NCI-H226 (cell line): ENCODE measurements at regions not wholly inside any gene's neighbourhood (a gene's known extent, or its start where the extent isn't known, plus 50 kb on each side); places are given as distances from the start of the nearest gene placed in this dataset.
"Not testable (repeated sequence)": the region's sequence is repeated elsewhere in the genome, so short reads cannot be mapped to it uniquely, and the experiment has no call there.

ENCODE experiments used
- DNase-seq: peaks from one replicate; pipeline ENCODE4 v3.0.0-alpha.2; 2015

DNA sequence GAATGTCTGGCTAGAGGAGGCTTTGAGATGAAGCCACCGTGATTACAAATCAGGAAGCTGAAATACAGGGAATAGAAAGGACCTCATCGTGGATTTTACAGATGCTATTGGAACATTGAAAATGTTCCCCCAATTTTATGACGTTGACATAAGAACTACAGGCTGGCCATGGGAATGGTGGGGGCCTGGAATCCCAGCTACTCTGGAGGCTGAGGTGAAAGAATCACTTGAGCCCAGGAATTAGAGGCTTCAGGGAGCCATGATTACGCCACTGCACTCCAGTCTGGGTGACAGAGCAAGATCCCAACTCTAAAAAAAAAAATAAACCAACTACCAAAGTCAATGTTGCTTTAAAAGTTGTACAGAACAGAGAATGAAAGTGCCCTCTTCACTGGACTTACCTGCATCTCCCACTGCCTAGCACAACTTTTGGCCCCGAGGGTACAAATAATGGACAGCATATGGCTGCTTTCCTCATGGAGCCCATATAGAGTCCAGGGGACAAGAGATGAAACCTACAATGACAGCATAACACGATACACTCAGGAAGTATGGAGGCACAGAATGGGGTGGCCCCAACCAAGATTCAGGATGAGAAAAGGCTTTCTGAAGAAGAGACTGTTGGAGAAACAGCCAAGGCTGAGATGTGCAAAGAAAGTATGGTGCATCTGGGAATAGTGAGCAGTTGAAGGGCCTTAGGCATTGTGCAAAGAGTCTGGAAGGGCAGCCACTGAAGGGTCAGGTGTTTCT, 254.8 kb downstream of the MYCN start:
- no peak for DNase-seq

DNA sequence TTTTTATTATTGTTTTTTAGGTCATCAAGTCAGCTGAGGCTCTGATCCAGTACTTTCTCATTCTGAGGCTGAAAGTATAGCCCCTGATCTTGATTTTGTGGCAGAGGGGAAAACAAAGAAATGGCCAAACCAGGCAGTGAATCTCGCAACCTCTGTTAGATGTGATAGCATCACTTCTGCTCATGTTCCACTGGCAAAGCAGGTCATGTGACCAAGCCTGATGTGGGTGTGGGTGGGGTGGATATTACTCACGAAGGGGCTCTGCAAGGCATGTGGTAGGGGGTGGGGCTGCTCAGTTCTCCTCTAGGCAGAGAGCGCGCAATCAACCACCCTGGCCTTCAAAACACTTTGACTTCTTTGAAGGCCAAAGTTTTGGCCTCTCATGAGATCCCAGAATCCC, 254.2 kb downstream of the MYCN start:
- no peak for DNase-seq

DNA sequence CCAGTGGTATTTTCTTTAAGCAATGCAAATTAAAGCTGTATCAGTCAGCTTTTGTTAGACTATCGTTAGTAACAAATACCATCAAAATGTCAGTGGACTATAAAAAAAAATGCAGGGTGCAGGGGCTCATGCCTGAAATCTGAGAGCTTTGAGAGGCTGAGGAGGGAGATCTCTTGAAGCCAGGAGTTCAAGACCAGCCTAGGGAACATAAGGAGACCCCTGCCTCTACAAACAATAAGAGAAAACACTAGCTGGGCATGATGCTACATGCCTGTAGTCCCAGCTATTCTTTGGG, 253.7 kb downstream of the MYCN start:
- no peak for DNase-seq

DNA sequence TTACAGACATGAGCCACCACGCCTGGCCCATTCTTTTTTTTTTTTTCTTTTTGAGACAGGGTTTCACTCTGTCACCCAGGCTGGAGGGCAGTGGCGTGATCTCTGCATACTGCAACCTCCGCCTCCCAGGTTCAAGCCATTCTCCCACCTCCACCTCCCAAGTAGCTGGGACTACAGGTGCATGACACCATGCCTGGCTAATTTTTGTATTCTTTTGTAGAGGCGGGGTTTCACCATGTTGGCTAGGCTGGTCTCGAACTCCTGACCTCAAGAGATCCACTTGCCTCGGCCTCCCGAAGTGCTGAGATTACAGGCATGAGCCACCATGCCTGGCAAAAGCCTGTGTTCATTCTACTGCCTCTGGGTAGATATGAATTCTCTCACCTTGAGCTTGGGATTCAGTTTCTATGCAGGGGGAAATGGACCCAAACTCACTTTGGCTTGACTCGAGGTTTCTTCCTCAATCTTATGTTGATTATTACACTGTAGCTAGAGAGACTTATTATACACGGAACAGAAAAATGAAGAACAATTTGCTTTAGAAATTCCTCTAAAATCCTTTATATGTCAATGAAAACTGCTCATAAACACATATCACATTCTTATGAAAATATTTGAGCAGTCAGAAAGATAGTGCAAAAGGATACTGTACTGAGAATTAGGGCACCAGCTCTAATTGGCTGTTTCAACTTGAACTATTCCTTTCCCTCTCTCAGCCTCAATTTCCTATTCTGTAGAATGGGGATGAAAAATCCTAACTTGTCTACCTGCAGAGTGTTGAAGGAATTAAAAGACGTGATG, 252.3 kb downstream of the MYCN start:
- no peak for DNase-seq

DNA sequence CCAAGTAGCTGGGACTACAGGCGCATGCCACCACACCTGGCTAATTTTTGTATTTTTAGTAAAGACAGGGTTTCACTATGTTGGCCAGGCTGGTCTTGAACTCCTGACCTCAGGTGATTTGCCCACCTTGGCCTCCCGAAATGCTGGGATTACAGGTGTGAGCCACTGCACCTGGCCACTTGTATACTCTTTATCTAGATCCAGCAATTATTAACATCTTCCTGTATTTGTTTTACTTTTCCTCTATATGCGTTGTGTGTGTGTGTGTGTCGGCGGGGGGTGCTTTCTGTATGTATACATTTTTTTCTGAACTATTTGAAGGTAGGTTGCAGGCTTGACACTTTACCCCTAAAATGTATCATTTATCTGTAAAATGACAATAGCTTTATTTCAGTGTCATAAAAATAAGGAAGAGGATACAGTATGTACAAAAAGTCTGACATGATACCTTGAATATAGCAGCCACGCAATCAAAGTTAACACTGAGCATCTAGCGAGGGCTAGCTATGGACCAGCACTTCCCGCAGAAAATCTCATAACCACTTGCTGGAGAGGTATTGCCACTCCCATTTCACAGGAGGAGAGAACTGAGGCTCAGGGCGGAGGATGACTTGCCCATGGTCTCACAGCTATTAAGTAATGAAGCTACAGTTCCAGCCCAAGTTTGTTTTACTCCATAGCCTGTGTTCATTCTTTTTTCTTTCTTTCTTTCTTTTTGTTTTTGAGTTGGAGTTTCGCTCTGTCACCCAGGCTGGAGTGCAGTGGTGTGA, 251.3 kb downstream of the MYCN start:
- DNase-seq: no peak

DNA sequence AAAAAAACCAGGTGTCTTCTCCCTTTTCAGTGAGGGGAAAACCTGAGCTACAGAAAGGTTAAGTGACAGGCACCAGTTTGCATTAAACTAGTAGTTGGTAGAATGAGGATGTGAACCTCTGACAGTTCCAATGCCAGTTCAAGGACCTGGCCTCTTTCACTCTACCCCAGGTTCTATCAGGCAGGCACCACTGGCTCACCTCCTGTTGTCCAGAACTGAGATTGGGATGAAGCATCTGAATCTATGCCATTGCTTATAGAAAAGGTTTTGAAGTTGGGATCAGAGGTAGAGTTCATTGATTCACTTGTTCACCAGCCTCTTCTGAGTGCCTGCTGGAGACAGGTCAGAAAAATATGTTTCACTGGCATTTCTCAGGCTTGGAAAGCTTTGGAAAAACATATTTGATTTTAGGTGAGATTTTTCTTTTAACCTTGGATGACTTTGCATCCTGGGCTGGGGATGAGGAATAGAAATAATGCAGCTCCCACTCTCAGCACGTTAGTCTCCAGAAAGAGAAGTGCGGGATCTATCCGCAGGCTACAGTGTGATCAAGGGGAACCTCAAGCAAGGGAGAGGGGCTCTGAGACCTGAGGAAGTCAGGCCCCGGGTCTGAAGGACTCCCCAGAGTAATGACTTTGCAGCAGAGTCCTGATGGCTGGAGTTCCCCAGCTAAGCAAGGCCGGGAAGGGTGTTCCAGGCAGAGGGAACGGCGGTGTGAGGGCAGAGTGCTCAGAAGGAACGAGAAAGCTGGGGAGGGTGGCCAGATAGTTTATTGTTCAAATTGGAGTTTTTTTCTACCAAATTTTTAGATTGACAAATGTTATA, 250.3 kb downstream of the MYCN start:
- no peak for DNase-seq

DNA sequence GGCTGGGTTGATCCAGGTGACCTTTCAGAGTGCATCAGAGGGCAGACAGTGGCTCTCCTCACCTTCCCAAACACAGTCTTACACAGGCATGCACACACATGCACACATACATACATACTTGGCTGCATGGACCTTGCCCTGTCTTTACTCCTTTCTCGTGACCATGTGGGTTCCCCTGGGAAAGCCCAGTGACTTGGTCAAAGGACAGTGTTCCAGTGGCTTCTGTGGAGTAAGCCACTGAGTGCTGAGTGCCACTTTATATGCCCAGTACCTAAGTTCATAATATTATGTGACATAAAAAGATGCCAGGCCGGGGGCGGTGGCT, 249.4 kb downstream of the MYCN start:
- no peak for DNase-seq

DNA sequence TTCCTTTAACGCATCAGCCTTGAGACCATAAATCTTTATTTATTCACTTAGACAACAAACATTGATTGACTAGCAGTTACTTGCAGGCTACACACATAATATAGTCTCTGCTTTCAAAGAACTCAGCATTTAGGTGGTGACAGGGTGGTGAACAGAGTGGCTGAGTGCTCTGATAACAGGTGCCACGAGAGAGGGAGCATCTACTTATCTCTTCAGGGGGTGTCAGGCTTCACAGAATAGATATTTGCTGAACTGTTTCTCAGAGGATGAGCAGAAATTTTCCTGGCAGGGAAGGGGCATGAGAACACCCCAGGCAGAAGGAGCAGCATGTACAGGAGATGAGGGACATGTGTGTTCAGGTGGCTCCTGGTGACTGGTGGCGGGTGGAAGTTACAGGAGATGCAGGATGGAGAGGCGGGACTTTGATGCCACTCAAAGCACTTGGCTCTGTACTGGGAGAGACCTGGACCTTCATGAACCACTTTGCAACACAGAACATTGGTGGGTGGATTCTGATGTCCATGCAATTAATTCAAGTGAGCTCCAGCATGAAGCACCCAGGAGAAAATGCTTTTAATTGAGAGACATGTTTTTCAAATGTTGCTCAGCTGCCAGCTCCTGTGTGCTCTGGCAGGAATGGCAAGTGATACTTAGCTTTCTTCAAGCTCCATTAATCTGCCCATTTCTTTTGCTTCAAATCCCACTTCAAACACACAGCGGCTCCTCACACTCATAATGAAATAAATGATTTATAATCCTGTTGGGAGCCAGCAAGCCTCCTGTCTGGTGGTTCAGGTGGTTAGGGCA, 248.9 kb downstream of the MYCN start:
- DNase-seq: no peak

DNA sequence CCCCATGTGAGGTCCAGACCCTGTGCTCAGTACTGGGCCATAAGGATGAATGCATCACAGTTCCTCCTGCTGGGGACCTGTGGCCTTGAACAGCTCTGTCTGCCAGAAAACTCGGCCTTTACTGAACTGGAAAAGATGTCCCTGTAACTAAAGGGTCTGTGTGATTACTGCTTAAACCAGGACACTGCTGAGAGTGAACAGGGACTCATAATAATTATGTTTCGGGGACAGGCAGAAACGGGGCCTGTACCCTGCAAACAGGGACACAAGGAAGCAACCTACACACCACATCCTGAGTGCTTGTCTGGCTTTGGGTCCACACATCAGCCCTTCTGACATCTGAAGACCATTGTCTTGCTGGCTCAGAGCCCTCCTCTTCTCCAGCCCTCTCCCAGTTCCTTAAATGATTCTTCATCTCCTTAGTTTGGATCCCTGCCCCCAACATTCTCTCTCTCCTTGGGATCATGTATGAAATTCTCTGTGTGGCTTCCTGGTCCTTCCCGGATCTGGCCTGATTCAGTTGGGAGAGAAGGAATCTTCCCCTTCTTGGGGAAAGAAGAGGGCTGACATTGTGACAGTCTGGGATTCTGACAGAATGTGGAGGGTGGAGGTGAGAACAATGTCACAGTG, 248.0 kb downstream of the MYCN start:
- no peak for DNase-seq

DNA sequence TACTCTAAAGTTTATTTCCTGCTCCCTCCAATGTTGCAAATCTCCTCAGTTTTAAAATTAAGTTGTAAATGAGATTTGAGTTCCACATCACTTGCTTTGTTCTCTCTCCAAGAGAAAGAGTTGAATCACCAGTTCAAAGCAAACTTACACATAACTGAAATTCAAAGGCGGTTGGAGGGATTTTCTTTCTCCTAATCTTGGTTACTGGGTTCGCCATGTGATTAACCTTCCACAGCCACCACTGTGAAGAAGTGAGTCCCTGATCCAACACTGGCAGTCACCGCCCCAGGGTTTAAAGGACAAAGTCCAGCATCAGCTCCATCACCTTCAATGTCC, 247.1 kb downstream of the MYCN start:
- no peak for DNase-seq

DNA sequence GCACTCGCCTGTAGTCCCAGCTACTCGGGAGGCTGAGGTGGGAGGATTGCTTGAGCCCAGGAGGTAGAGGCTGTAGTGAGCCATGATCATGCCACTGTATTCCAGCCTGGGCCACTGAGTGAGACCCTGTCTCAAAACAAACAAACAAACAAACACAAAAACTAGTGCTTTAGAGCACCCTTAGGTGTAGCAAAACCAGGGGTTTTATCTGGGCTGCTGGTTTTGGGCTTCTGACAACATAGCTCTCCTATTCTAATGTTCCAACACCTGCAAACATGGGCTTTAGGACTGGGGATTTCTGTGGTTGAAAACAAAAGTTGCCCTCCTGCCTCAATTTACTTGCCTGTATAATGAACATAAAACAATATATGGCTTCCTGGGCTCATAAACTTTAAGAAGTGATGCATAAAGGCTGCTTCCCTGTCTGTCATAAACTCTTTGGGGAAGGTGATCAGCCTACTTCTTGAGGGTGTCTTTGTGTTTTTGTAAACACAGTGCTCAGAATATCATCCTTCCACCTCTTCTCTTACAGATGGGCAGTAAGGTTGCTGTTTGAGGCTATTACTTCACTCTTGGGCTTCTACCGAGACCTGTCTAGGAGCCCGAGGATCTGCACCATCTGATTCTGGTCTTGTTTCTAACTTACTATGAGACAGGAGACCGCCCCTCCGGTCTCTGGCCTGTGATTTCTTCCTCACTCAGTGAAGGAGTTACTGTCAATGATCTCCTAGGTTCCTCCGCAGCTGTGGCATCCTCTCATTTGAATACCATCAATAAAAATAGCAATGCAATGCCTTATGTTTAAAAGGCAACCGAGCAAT, 246.5 kb downstream of the MYCN start:
- no peak for DNase-seq

DNA sequence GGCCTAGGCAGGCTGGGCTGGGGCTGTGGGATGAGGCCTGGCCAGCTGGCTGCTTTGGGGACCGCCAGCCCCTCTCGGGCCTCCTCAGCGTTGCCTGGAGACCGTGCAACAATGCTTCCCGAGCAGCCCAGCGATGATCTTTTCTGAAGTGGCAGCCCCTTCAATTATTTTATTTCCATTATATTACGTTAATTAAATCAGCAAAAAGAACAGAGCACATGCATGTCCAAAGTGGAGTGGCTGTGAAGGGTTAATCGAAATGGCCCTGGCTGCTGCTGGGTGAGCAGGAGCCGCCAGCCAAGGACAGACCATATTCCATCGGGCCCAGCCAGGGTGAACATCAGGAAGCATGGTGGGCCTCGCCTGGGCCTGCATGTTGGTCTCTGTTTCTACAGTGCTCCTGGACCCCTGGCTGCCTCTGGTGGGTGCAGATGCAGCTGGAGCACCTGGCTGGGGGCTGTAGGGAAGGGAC, 245.5 kb downstream of the MYCN start:
- no peak for DNase-seq

DNA sequence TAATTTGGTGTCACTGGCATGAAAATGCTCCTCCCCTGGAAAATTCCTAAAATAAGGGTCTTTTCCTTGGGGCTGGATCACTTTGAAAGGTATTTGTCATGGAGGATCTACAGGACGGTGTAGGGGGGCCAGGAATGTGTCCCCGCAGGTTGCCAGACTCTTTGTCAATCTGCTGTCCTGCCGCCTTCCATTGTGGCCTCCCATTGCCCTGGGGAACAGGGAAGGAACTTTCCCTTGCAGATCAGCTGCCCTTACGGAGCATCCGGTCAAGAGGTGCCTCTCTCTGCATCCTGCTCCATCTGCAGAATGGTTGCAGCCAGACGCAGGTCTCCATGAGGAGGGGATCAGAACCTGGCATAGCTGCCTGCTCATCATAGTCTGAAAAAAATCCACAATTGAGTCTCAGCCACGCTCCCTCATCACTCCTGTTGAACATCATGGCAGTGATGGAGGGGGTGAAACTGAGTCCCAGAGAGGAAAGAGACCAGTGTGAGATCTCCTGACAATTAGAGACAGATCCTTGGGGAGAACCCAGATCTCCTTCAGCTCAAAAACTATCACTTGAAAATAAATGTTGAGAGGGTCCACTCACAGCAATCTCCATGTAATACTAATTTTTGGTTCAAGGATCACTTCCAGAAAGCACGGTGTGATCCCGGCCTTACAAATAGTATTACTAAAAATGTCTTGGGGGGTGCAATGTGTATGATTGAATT, 244.8 kb downstream of the MYCN start:
- DNase-seq: no peak

DNA sequence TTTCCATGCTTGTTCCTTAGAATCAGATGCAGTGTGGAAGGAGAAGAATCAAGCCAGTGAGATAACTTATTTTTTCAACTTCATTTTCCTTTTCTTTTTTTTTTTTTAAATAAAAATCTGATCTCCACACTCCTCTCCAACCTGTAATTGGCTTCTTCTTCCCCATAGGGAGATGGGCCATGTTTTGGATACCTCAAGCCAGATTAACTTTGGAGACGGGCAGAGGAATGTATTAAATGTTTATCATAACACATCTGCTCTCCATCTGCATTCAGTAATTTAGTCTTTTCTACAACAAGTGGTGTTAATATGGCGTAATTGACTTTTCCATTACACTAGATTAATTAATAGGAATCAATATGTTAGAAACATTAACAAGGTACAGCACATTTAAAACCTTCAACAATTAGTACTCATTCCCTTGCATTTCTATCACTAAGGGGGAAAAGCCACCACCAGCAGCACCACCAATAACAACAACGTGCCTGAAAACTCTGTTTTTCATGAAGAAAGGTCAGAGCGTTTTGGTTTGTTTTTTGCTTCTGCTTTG, 244.1 kb downstream of the MYCN start:
- DNase-seq: no peak

DNA sequence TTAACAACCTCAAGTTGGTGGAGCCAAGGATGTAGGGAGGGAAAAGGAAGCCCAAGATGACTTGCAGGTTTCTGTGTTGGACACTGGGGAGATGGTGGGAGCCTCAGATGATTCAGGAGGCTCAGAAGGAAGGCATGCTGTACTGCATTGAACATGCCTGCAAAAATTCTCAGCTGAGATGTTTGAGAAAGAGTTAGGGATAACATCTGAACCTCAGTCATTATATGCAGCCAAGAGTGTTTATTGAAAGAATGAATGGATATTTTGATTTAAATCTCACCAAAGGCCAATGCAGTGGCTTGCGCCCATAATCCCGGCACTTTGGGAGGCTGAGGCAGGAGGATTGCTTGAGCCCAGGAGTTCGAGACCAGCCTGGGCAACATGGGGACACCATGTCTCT, 243.0 kb downstream of the MYCN start:
- DNase-seq: no peak

DNA sequence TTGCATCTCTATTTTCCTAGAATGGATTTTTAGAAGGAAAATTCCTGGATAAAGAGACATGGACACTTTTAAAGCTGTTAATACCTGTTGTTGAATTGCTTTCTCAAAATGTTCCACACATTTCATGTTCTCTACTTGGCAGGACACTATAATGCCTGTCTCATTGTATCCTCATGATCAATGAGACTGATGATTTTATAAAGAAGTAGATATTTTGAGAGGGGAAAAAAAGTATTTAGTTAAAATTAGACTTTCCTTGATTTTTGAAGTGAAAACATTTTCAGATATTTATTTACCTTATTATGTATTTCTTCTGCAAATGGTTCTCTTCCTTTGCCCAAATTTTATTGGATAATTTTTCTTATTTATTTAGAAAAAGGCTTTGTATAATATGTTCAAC, 242.5 kb downstream of the MYCN start:
- DNase-seq: no peak

DNA sequence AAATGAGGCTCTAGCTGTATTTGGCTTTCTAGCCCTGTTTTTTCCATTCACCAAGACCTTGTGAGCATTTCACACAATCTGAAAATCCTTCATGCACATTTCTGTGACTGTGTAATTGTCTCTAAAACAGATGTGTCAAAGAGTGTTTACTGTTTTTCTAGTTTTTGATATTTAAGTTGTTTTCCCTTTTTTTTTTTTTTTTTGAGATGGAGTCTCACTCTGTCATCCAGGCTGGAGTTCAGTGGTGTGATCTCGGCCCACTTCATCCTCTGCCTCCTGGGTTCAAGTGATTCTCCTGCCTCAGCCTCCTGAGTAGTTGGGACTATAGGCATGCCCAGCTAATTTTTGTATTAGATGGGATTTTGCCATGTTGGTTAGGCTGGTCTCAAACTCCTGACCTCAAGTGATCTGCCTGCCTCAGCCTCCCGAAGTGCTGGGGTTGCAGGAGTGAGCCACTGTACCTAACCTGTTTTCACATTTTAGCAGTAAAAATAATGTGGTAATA, 242.0 kb downstream of the MYCN start:
- not testable (repeated sequence) for DNase-seq

DNA sequence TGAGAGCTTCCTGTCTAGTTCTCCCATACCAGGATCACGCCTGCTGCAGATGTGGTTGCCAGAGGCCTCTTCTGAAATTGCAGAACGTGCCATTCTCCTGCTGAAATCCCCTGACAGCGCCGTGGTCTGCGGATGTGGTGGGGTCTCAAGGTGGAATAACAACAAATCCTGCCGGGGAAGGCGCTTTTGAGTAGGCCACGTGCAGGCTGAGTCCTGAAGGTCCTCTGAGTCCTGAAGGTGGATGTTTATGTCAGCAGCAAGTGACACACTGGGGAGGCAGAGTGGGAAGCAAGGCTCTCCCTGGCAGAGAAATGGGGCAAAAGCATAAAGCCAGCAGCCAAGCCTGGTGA, 241.4 kb downstream of the MYCN start:
- DNase-seq: no peak

DNA sequence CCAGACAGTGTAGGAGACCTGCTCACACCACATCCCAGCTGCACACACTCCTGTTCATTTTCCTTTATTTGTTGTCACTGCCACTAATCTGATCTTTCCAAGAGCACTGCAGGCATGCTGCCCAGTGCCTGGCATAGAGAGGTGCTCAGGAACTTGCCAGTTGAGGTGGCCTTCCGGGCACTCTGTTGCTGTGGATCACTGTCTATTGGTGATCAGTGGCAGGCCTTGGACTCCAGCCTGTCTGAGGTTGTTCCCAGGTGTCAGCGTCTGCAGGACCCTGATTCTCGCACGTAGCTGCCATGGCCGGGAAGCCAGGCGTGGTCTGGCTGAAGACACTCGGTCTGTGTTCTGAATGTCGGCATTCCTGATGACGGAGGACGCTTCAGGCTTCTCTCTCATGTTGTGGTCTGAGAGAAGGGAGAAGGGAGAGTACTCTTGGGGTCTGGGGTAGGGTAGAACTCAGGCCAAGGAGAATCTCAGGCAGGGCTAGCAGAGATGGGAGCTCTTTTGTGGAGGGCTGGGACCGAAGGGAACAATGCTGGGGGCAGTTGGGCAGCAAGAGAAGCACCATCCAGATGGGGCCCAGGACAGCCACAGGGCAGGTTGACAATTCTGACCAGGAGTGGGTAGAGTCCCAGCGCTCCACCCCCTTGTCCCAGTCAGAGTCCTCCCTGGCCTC, 240.9 kb downstream of the MYCN start:
- DNase-seq: no peak
